LoVo (cell line): ENCODE measurements at regions not wholly inside any gene's neighbourhood (a gene's known extent, or its start where the extent isn't known, plus 50 kb on each side); places are given as distances from the start of the nearest gene placed in this dataset.
"Not testable (repeated sequence)": the region's sequence is repeated elsewhere in the genome, so short reads cannot be mapped to it uniquely, and the experiment has no call there.

Experiments
- DNase-seq: peaks from one replicate; pipeline ENCODE4 v3.0.0-alpha.2; 2016; ENCODE audit warnings: low spot score

DNA sequence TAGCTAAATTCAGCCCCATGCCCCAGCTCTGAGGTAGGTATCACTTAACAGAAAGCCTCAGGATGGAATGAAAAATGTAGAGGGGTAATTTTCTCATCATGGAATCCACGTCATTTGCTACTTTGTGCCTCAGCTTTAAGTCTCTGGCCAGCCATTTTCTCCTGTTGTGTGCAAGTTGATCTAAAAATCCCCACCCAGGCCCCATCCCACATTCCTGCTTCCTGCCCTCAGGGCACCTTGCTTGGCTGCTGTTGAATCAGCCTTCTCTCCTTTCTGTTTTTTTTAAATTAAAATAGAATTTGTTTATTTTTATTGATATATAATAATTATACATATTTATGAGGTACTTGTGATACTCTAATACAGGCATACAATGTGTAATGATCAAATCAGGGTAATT is 179.9 kb upstream of the TSHZ3 start:
- DNase-seq = no peak

DNA sequence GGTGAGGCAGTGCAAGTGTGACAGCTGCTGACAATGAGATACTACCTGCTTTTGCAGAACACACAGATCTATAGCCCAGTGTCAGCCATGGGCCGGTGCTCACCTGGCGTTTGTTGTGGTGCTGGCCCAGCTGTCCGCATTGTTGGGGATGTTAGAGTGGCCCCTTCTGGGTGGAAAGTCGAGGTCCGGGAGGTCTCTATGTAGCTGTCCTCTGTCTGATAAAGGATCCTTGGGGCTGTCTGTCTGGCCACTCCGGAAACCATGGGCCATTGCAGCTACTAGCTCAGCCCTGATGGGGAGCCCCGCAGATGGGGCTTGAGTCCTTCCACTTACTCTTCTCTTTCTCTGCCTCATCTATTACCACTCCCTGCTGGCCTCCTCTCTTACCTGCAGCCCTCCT is 181.5 kb upstream of the TSHZ3 start:
- no peak for DNase-seq

DNA sequence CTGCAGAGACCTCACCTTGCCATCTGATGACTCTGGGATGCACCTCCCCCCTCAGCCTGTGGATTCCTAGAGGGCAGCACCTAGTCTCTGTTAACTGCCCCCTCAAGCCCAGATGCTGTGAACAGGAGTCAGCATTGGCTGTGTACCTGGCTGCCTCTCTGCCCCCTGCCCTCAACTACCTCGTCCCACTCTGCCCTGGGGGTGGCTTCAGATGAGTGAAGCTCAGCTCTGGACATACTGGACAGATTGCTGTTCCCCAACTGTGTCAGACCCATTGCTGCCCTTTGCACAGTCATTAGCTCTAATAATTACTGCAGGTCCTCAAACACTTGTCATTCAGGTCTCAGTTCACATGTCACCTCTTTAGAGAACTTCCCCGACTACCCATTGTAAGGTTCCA is 182.1 kb upstream of the TSHZ3 start:
- no peak for DNase-seq

DNA sequence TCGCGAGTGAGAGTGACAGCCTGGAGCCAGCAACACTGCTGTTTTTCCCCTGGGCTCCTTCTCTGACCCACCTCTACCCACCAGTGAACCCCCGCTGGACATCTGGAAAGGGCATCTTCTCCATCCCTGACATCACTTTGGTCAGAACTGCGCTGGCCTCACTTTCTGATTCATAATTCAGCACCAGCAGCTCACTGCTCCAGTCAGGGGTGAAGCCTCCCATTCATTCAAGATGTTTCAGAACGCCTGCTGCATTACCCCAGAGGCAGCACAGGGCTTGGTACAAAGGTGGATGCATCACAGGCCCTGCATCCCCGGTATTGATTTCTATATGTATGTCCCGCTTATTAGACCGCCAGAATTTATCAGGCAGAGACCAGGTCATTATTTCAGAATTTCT is 182.8 kb upstream of the TSHZ3 start:
- DNase-seq = no peak

DNA sequence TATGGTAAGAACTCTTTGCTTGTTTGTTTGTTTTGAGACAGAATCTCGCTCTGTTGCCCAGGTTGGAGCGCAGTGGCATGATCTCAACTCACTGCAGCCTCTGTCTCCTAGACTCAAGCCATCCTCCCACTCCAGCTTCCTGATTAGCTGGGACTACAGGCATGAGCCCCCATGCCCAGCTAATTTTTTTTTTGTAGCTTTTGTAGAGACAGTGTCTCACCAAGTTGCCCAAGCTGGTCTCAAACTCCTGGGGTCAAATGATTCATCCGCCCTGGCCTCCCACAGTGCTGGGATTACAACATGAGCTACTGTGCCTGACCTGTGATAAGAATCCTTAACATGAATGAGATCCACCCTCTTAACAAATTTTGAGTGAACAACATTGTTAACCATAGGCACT is 183.9 kb upstream of the TSHZ3 start:
- DNase-seq = no peak

DNA sequence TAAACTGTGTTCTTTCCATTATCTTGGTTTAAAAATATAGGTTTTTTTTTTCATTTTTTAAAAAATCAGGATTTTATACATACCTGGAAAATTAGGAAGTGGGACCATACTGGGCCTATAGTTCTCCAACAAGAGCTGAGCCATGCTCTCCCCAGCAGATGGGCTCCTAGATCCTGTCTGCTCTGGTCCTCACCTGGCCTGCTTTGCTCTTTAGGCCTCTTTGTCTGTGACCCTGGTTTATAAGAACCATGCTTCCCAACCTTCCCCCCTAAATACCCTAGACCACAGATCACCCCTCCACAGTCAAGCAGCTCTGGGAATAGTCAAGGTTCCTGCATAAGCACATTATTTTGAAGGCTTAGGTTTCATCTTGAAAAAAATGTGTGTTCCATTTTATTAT is 185.0 kb upstream of the TSHZ3 start:
- DNase-seq = no peak

DNA sequence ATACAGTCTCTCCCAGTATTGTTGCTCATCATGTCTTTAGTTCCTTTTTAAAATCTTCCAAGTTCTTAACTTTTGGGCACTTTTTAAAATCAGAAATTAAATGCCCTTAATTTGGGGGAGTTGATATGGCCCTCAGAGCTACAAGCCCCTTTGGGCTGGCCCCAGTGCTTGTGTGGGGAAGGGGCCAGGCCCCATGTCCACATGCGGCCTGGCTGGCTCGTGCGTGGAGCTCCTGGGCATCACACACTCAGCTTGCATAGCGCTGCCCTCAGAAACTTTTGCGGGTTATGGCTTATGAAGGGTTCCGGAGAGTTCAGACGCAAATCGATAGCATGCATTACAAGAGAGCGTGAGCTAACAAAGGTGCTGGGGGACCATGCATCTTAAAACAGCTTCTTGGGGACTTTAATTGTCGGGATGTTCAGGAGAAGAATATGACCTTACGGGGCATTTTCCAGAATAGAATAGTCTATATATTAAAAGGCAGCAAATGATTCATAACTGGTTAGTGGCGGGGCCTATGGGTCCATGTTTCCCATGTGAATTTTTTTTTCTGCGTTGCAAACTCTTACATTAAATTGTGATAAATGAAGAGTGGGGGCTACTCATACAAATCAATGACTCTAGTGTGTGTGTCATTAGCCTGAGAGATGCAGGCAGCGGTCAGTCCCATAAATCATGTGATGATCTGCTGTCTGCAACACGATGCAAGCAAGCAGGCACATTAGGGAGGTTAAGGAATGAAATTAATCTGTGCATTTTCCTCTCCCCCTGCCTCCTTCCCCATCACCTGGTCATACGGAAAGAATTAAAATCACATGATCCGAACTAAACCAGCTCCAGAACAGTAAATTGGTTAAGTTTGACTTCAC is 185.8 kb upstream of the TSHZ3 start:
- DNase-seq = no peak

DNA sequence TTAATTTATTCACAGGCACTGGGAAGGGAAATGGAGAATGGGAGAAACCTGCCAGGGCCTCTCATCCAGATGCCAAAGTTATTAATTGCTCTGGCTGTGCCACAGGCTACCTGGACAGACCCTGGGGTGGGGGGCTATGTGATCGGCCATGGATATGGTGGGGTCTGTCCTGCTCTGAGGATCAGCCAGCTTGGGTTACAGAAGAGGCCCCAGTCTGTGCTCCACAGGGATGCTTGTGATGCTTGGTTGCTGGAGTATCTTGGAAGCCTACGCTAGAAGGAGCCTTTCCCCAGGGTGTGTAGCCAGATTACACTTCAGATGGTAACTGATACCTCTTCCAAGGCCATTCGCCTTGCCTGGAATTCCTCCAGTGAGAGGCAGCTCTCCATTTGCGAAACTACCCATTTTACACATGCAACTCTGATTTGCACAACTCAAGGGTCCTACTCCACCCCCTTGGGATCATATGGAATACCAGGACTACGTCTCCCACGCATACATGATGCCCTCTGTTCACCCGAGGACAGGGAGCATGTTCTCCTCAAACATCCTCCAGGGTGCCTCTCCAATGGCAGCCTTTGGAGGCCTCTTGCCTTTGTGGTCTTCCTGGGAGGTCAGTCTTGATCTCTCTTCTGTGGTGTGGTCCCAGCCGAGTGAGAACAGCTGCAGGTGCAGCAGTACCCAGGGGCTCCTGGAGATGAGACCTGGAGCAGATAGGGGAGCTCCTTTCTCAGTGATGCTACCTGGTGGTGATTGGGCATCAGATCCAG is 186.6 kb upstream of the TSHZ3 start:
- no peak for DNase-seq

DNA sequence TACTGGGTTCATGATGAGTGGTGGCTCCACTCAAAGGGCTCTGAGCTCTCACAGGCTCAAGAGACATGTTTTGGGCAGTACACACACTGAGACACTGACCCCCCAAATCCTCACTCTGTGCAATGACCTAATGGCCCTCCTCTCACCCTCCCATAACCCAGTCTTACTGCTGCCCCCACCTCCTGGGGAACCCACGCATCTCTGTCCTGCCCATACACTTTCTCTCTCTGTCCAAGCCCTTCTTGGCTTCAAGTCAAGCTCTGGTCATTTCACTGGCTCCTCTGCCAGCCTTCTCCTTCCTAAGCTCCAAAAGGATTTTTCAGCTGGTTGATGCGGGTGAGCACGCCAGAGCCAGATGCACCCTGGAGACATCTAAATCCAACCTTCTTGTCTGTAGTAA is 187.9 kb upstream of the TSHZ3 start:
- DNase-seq = no peak

DNA sequence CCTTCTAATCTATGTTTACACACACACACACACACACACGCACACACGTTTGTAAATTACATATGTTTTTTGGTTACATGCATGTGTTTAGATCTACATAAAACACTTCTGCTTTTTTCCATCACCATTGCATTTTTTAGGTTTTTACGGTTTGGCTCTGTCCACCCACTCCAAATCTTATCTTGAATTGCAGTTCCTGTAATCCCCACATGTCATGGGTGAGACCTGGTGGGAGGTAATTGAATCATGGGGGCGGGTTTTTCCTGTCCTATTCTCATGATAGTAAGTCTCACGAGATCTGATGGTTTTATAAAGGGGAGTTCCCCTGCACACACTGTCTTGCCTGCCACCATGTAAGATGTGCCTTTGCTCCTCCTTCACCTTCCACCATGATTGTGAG is 188.7 kb upstream of the TSHZ3 start:
- not testable (repeated sequence) for DNase-seq

DNA sequence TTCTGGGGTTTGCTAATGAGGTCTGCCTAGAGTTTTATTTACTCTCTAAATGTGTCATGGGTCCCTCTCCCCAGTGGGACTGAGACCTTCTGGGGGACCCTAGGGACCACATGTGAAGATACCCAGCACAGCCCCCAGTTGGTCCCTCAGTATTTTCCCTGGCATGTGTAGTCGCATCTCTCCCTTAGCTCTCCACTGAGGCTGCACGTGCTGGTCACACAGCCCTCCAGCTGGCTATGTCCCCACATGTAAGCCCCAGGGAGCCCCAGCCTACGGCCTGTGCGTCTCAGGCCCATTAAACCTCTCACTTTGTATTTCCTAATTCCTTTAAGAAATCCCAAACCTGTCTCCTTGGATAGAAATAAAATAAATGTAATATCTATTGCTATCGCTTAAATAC is 189.6 kb upstream of the TSHZ3 start:
- DNase-seq = no peak

DNA sequence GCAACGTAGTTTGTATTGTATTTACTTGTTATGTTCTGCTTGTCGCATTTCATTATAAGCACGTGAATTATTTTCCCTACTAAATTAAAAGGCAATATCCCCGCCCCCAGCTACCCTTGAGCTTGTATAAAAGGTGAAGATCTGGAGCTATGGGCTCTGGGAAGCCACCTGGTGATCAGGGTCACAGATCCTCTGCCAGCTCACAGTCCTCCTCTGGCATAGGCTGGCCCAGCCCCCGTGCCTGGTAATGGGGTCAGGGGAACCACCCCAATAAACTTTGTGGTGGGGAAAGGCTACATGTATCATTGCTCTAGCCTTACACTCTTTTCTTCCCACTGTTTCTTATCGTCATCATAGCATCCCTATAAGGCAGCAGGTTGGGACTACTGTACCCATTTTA is 190.2 kb upstream of the TSHZ3 start:
- no peak for DNase-seq

DNA sequence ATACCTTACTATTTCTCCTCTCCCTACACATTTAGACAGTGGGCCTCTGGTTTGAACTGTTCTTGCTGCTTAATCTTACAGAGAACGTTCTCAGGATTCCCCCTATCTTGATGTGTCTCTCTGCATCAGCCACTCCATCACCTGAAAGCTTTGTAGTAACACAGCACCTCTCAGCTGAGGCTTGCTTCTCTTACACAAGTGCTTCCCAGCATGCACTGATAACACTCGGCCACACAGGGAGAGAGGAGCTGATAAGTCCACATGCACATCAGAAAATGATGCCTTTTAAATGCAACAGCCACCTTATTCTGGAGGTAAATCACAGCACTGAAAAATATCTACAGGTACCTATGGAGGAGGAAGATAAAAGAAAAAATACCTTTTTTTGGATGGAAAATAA is 192.2 kb upstream of the TSHZ3 start:
- DNase-seq = no peak

DNA sequence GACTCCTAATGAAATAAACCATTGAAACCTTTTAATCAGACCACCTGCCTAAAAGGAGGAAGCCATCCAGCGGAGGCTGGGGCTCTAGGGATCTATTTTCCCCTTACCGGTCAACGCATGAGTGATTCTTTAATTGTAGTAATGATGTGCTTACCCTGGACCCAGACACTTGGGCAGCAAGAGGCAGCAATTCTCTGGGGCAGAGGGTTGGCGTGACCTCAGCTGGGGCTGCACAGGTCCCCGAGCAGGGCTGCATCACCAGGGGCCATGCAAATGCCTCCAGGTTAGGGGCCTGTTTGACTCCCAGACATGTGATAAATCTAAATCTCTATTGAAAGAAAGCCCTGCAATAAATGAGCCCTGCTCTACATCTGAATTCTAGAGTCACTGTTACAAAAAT is 194.2 kb upstream of the TSHZ3 start:
- DNase-seq = no peak

DNA sequence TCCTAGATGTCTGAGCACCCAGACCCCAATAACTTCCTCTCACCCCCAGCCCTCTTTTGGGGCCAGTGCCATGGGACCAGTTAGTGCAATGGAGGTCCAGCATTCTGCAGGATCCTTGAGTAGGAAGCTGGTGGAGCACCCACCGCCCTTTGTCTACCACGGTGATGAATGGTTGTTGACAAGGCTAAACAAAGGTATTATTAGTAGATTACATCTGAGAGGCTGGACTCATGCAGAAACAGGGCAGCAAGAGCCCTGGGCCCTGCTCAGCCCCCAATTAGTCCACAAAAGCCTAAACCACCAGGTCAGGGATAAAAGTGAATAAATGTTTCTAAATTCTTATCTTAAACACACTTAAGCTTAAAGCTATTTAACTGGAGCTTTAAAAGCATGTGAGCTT is 196.5 kb upstream of the TSHZ3 start:
- DNase-seq = no peak

DNA sequence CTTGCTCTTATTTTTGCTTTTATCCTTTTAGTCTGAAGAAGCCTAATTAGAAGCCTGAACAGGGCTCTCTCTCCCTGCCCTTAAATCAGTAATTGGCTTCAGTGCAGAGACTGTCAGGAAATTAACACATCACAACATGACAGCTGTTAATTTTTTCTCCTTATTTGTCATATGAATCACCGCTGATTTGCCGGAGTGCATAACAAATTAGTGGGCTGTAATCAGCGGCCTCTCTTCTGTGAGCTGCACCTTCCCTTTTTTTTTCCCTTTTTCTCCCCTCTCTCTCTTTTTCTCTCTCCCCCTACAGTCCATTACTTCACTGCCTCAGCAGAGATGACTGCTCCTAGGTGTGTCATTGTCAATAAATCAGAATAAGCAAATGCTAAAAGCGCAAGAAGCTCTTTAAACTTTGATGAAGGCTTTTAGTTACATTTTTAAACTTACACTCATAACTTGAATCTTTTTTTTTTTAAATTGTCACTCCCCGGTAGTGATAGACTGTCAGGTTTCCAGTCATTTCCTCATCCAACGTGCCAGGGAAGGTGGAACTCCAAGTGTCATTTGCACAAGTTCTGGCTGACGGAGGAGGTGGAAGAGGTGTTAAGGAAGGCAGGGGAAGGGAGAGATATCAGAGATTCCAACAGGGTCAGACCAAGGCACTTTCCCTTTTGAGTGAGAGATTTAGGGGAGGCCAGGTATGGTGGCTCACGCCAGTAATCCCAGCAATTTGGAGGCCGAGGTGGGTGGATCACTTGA is 197.1 kb upstream of the TSHZ3 start:
- no peak for DNase-seq

DNA sequence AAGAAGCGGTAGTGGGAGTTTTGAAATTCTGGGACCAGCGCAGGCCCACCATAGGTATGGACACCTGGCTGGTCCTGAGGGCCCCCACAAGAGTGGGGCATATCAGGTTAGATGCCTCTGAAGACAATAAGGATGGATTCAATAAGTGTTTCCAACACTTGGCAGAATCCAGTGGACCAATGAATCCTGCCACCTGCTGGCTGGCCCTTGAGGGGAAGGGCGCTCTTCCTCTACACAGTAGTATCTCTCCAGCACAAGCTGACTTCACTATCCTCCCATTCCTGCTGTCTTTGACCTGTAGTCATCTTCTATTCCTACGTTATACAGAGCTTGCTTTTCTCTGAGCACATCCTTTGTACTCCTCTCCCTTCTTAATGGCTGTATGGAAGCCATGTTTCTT is 199.7 kb upstream of the TSHZ3 start:
- DNase-seq = no peak

DNA sequence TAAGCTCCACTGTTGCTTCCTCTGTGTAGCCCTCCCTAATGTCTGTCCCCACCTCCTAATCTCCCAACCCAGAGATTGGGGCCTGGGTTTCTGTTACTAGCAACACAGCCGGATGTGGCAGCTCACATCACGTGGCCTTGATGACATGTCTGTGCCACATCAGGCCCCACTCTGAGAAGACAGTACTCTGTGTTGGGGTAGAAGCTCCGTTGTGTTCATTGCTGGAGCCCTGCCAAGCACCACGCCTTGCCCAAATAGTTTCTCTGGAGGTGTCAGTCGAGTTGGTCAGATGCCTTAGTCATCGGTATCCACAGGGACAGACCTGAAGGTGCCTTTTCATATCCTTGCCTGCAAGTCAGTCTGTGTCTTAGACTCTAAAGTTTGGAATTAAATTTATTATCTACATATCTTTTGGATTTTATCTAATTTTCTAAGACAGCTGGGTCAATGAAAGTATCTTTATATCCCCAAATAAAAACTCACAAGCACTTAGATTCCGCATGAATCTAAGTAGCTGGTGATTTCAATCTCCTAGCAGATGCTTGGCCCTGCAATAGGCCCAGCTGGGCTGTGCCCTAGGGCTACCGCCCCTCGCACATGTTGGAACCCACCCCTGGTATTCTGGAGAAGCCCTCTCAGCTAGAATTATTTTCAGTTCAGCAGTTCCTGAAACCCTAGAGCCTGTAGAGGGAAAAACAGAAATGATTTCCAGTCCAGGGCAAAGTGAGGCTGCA is 204.0 kb upstream of the TSHZ3 start:
- DNase-seq = peak; percentile 6

DNA sequence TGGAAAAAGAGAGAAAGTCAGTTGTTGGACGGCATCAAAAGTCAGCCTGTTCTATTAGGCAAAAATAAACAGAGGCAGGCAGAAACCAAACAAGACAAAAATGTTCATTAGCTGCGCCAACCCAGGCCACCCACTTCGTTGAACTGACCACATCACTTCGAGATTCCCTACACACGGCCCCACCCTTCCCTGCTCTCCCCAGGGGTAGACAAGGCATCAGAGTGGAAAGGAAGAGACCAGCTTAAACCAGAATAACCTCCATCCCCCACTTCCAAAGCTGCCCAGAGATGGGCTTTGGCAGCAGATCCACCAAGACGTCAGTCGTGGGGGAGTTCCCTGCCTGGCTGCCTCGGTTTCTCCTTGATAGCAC is 204.6 kb upstream of the TSHZ3 start:
- DNase-seq = no peak

DNA sequence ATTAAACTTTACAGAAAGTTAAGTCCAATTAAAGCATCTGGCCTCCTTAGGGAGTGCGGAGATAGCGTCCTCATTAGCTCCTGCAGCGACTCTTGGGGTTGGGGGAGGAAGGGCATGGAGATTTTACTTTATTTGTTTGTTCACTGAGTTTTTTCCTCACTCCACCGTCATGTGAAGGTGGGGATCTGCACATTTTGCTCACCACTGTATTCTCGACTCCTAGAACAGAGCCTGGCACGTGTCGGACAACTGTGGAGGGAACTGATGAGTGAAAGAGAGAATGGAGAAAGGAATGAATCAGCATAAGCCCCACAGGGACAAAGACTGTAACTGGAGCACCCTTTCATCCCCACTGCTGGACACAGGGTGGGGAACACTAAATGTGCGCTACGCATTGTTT is 205.1 kb upstream of the TSHZ3 start:
- no peak for DNase-seq

DNA sequence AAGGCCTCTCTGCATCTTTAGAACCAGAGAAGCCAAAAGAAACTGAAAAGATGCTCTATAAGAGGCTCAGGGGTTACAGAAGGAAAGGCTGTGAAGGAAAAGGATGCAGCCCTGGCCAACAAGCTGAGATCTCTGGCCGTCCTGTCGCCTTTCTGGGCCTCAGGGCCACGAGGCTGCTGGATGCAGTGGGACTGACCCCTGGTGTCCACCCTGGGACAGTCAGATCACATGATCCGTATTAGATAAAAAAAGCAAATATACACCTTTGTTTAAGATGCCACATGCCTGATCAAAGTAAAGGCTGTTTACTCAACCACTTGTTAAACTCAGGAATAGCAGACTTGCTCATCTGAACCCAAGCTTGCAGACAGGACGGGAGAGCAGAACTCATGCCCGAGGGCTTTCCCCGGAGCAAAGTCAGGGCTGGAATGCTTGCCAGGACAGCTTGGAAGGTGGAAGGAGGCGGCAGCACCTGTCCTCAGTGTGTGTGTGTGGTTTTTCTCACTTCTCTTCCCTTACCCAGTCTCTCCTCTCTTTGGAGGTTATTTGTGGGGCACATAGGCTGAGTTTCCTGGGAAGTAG is 206.5 kb upstream of the TSHZ3 start:
- DNase-seq = no peak

DNA sequence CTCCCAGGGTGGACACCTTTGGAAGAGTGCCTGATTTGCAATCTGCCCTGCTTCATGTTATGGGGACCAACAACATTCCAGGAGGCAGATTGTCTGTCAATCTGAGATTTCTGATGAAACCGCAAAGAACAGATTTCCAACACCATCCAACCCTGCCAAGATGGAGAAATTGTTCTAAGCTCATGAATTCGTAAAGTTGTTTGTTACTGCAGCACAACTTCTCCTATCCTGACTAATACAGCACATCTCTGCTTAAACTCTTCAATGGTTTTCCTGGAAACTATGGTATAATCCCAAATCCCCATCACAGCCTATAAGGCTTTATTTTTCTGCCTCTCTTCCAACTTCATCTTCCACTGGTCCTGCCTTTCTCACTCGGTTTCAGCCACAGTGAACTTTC is 210.3 kb upstream of the TSHZ3 start:
- DNase-seq = no peak
